NCI-H146 treated with DMSO at 0.1 percent for 48 hours (cell line): ENCODE measurements at regions not wholly inside any gene's neighbourhood (a gene's known extent, or its start where the extent isn't known, plus 50 kb on each side); places are given as distances from the start of the nearest gene placed in this dataset.

Source experiments
- DNase-seq: peaks from one replicate; lab custom pipeline; 2025; ENCODE audit not compliant: unreplicated experiment; lab: John Stamatoyannopoulos, UW

DNA sequence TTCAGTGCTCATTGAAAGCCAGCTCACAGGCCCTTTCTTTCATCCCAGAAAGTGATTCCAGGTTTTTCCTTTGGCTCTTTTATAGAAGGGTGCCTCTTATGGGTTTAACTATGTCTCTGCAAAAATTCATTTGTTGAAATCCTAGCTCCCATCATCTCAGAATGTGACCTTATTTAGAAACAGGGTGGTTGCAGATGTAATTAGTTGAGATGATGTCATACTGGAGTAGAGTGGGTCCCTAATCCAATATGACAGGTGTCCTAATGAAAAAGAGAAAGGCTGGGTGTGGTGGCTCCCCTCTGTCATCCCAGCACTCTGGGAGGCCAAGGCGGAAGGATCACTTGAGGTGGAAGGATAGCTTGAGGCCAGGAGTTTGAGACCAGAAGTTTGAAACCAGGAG lies 64.2 kb upstream of the FAM20A start:
- no peak for DNase-seq

DNA sequence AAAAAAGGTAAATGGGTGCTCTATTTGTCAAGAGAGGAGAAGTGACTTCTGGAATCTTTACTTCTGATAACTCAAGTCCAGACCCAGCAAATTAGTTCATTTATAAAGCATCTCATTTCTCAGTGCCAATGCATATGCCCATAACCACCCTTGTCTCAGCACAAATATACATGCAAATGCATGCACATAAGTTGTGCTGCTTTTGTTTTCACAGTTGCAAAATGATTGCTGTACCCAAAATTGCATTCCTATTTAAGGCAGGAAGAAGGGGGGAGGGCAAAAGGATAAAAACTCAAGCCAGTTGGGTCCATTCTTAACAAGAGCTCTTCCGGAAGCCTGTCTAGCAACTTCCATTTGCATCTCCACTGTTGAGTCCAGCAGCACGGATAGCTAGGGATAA lies 61.3 kb upstream of the FAM20A start:
- no peak for DNase-seq

DNA sequence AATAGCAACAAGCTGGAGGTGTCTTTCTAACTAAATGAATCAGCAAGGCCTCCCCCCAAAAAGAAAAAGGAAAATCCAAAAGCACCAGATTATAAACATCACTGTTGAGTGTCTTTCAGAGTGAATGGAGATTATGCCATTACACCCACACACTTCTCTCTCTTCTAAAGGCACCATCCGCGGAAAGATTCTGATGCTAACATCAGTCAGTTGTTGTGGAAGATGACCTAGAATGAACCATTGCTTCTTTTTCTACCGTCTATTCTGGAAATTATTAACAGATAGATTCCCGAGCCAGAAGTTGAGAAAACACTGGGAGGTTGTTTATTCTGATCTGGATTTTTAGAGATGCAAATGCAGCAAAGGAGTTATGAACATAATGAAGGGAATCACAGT lies 60.9 kb upstream of the FAM20A start:
- no peak for DNase-seq

DNA sequence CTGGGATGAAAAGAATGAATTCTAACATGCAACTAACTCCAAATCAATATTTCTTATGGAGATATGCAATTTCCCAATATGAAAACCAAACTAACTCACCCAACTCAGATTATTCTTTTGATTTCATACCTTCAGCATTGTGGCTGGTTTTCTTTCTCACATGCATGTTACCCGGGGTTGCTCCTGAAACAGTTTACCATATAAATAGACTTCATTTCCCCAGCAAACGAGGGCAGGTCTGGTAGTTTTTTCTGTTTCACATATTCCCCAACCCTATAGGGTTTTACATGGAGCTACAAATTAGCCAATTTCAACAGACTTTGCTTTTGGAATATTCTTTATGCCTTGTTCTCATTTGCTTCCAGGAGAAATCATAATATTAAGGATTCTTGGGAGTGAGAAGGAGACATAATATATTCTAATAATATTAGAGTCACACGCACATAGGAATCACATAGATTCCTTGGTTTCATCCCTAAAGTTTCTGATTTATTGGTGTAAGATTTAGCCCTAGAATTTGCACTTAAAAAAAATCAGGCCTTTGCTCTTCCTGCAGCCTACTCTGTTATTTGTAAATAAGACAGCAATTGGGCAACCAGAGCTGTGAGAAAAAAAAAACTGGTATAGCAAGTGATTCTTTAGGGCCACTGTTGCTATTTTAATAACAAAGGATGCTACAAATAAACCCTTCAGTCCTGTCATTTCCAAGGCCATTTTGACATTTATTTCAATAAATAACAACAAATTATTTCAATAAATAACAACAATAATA lies 60.3 kb upstream of the FAM20A start:
- no peak for DNase-seq

DNA sequence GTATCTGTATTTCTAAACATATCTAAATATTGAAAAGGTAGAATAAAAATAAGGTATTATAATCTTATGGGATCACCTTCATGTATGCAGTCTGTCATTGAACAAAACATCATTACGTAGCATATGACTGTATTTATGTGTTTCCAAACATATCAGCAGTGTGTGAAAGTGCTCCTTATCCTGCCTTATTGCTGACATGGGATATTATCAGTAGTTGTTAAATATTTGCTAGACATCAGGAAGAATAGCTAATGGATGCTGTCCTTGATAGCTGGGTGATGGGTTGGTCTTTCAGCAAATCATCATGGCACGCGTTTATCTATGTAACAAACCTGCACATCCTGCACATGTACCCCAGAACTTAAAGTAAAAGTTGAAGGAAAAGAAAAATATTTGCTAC lies 59.1 kb upstream of the FAM20A start:
- no peak for DNase-seq

DNA sequence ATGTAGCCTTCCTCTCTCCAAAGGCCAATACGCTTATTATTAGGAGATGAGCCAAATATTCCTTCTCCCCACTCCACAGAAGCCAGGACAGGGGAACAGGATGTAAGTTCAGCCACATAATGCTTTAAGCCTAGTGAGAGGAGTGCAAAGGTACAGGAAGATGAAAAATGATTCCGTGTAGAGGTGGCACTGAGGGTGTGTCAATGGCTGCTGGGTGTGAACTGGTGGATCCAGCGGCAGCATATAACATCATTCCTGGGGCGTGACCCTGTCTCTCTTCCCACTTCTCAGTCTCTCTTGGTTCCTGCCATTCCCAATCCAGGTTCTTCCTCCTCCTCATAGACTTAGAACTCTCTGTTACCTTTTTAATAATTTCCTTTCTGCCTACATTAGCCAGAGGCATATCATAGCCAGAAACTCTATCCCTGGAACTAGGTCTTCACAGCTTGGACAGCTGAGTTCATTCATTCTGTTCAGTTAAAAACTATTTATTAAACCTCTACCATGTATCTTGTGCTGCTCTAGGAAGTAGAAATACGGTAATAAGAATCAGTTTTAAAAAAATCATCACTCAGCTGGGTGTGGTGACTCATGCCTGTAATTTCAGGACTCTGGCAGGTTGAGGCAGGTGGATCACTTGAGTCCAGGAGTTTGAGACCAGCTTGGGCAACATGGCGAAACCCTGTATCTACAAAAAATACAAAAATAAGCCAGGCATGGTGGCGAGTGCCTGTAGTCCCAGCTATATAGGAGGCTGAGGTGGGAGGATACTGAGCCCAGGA lies 58.0 kb upstream of the FAM20A start:
- no peak for DNase-seq

DNA sequence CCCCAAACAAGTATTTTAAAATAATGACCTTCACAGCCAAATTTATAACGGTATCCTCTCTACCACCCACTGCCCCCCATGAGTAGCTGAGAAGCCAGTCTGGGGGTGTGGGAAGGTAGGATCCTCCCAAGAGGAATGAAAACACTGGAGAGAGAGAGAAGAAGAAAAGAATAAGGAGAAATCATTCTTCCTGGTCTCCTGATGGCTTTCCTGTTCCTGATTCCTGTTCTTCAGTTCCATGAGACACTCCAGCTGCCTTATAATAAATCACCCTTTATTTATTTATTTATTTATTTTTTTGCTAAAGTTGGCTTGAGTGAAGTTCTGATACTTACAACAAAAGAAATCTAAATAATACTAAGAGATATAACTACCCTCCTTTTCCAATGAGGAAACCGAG lies 56.4 kb upstream of the FAM20A start:
- DNase-seq, result no peak

DNA sequence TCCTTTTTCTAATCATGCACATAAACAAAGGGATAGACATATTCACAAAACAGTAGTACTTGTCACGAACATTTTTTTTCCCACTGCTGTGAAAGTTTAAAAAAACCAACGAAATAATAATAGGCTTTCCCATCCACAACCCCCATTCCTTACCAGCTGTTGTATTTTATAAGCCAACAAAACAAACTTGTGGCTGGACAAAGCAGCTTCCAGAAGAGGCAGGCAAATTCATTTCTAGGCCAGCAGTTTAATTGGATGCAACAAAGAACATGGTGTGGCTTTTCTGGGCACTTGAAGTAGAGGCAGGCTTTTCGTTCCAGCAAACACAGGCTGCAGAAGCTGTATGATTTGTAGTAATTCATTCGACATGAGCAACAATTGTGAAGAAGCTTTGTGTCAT lies 56.0 kb upstream of the FAM20A start:
- DNase-seq, result no peak

DNA sequence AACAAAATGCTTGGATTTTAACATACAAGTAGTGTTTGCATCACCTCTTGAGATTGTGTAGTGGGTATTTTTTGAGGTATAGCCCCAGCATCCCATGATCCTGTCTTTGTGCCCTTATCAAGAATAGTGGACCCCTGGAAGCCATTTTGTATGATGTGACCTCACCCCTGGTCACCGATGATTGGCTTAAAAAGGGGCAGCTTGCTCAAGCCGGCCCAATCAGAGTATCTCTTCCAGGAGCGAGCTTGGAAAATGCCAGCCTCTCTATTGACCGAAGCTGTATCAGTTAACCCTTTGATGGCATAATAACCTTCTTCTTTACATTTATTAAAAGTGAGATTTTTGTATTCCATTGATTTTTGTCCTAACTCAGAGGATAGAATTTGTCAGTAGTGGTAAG lies 55.5 kb upstream of the FAM20A start:
- no peak for DNase-seq
